Hepatocyte (in vitro differentiated cells): ENCODE measurements at regions not wholly inside any gene's neighbourhood (a gene's known extent, or its start where the extent isn't known, plus 50 kb on each side); places are given as distances from the start of the nearest gene placed in this dataset.

Experiments used
- CTCF ChIP-seq: fragments of 200-600 bp; sonication (generic); IDR thresholded peaks from 2 replicates; pipeline ENCODE4 v1.5.1; 2016; ENCODE audit warnings: antibody characterized with exemption, mild to moderate bottlenecking; ENCODE audit not compliant: poor library complexity
- EZH2 ChIP-seq: fragments of 200-600 bp; sonication (generic); IDR thresholded peaks from 2 replicates; pipeline ENCODE4 v1.6.1; 2016; ENCODE audit warnings: antibody characterized with exemption, mild to moderate bottlenecking, borderline replicate concordance
- EZH2phosphoT487 ChIP-seq: fragments of 200-600 bp; sonication (generic); IDR thresholded peaks from one replicate; pipeline ENCODE4 v1.6.1; 2018; ENCODE audit warnings: antibody characterized with exemption, mild to moderate bottlenecking, low read depth, moderate library complexity; ENCODE audit not compliant: unreplicated experiment, severe bottlenecking

GRCh38 chr14:42994051-42994736, 1387.5 kb downstream of the LRFN5 start:
- TF ChIP-seq EZH2phosphoT487 (no peak), CTCF (no peak), EZH2 (no peak)
